ENCODE measurements at regions not wholly inside any gene's neighbourhood (a gene's known extent, or its start where the extent isn't known, plus 50 kb on each side); places are given as distances from the start of the nearest gene placed in this dataset.

GRCh38 chr20:39784693-39785092 lies 822.5 kb downstream of the DHX35 start:
- Histone ChIP-seq H4K20me1 (ENCODE audit: insufficient read depth, low read length) (no peaks in the 10 kb centered on the region), H3K36me3 (replicated peaks; ENCODE audit: low read depth, low read length) (peaks cover 7% of the 10 kb centered on the region), H2AFZ (ENCODE audit: low read depth, low read length) (no peak overlapping the region), H3K79me2 (ENCODE audit: low read length) (no peaks in the 10 kb centered on the region), H3K4me2 (ENCODE audit: low read length) (no peak overlapping the region), H3K9me3 (ENCODE audit: insufficient read depth, low read length) (peaks cover 16% of the 10 kb centered on the region; the same call in 1 of the 2 replicates), H3K27ac (ENCODE audit: low read length) (no peak overlapping the region), H3K27me3 (ENCODE audit: low read depth, low read length) (no peaks in the 10 kb centered on the region), H3K4me3 (ENCODE audit: low read length) (no peak overlapping the region), H3K4me1 (ENCODE audit: low read length) (peaks cover 14% of the 10 kb centered on the region), H3K9ac (ENCODE audit: low read length) (no peak overlapping the region)
- TF ChIP-seq EZH2phosphoT487 (IDR thresholded peaks at IDR 0.05; ENCODE audit: low read depth) (no peak), CTCF (IDR thresholded peaks at IDR 0.05; ENCODE audit: low read depth, low read length) (no peak)

- peak overlapping the region; percentile 38 for H3K9ac ChIP-seq (ENCODE audit: low read length)
- peak overlapping the region; percentile 66 for H3K27ac ChIP-seq (ENCODE audit: low read length)
- peak overlapping the region; percentile 68 for H2AFZ ChIP-seq (ENCODE audit: low read depth, low read length)
- H3K27me3 ChIP-seq (ENCODE audit: low read depth, low read length): no peaks in the 10 kb centered on the region
- no peaks in the 10 kb centered on the region for H4K20me1 ChIP-seq (ENCODE audit: insufficient read depth, low read length)
- no peaks in the 10 kb centered on the region for H3K79me2 ChIP-seq (ENCODE audit: low read length)
- H3K9me3 ChIP-seq (ENCODE audit: insufficient read depth, low read length): peaks cover 22% of the 10 kb centered on the region; the same call in 1 of the 2 replicates
- peak overlapping the region; percentile 54 for H3K4me2 ChIP-seq (ENCODE audit: low read length)
- peaks cover 17% of the 10 kb centered on the region for H3K36me3 ChIP-seq (replicated peaks; ENCODE audit: low read depth, low read length)
- H3K4me3 ChIP-seq (ENCODE audit: low read length): peak overlapping the region; percentile 11; the same call in 1 of the 2 replicates
- TF ChIP-seq EZH2phosphoT487 (IDR thresholded peaks at IDR 0.05; ENCODE audit: low read depth) (no peak), CTCF (IDR thresholded peaks at IDR 0.05; ENCODE audit: low read depth, low read length) (0 out of 2 replicates have a peak, but pooled peaks have one; percentile 19)
- peaks cover 29% of the 10 kb centered on the region for H3K4me1 ChIP-seq (ENCODE audit: low read length)
These were observed 816.9 kb downstream of the DHX35 start for GRCh38 chr20:39778847-39779604.

- no peaks in the 10 kb centered on the region for H4K20me1 ChIP-seq (ENCODE audit: insufficient read depth, low read length)
- peaks cover 16% of the 10 kb centered on the region; the same call in 1 of the 2 replicates for H3K9me3 ChIP-seq (ENCODE audit: insufficient read depth, low read length)
- H3K36me3 ChIP-seq (replicated peaks; ENCODE audit: low read depth, low read length): peaks cover 15% of the 10 kb centered on the region
- H3K4me3 ChIP-seq (ENCODE audit: low read length): peak overlapping the region; percentile 11; the same call in 1 of the 2 replicates
- H3K27me3 ChIP-seq (ENCODE audit: low read depth, low read length): no peaks in the 10 kb centered on the region
- H3K9ac ChIP-seq (ENCODE audit: low read length): peak overlapping the region; percentile 38
- H2AFZ ChIP-seq (ENCODE audit: low read depth, low read length): peak overlapping the region; percentile 68
- peak overlapping the region; percentile 54 for H3K4me2 ChIP-seq (ENCODE audit: low read length)
- peak overlapping the region; percentile 66 for H3K27ac ChIP-seq (ENCODE audit: low read length)
- no peaks in the 10 kb centered on the region for H3K79me2 ChIP-seq (ENCODE audit: low read length)
- no peak for TF ChIP-seq CTCF (IDR thresholded peaks at IDR 0.05; ENCODE audit: low read depth, low read length)
- no peak for TF ChIP-seq EZH2phosphoT487 (IDR thresholded peaks at IDR 0.05; ENCODE audit: low read depth)
- H3K4me1 ChIP-seq (ENCODE audit: low read length): peaks cover 29% of the 10 kb centered on the region
These were observed 816.3 kb downstream of the DHX35 start for GRCh38 chr20:39778431-39778830.

- H3K4me1 ChIP-seq (ENCODE audit: low read length): peaks cover 29% of the 10 kb centered on the region
- peak overlapping the region; percentile 66 for H3K27ac ChIP-seq (ENCODE audit: low read length)
- H4K20me1 ChIP-seq (ENCODE audit: insufficient read depth, low read length): no peaks in the 10 kb centered on the region
- H3K4me3 ChIP-seq (ENCODE audit: low read length): peak overlapping the region; percentile 11; the same call in 1 of the 2 replicates
- H3K9ac ChIP-seq (ENCODE audit: low read length): peak overlapping the region; percentile 5; the same call in 1 of the 2 replicates
- H3K9me3 ChIP-seq (ENCODE audit: insufficient read depth, low read length): peaks cover 11% of the 10 kb centered on the region; the same call in 1 of the 2 replicates
- peak overlapping the region; percentile 68 for H2AFZ ChIP-seq (ENCODE audit: low read depth, low read length)
- peaks cover 10% of the 10 kb centered on the region for H3K36me3 ChIP-seq (replicated peaks; ENCODE audit: low read depth, low read length)
- peak overlapping the region; percentile 54 for H3K4me2 ChIP-seq (ENCODE audit: low read length)
- TF ChIP-seq EZH2phosphoT487 (IDR thresholded peaks at IDR 0.05; ENCODE audit: low read depth) (no peak), CTCF (IDR thresholded peaks at IDR 0.05; ENCODE audit: low read depth, low read length) (no peak)
- H3K27me3 ChIP-seq (ENCODE audit: low read depth, low read length): no peaks in the 10 kb centered on the region
- H3K79me2 ChIP-seq (ENCODE audit: low read length): no peaks in the 10 kb centered on the region
These were observed 815.5 kb downstream of the DHX35 start for GRCh38 chr20:39777610-39778009.
